C1 segment of cervical spinal cord (tissue), 14 donors: ENCODE measurements at regions not wholly inside any gene's neighbourhood (a gene's known extent, or its start where the extent isn't known, plus 50 kb on each side); places are given as distances from the start of the nearest gene placed in this dataset.

ENCODE experiments used
- DNase-seq, 14 donors: peaks; one replicate each; lab custom pipeline; 2025; lab: John Stamatoyannopoulos, UW

DNA sequence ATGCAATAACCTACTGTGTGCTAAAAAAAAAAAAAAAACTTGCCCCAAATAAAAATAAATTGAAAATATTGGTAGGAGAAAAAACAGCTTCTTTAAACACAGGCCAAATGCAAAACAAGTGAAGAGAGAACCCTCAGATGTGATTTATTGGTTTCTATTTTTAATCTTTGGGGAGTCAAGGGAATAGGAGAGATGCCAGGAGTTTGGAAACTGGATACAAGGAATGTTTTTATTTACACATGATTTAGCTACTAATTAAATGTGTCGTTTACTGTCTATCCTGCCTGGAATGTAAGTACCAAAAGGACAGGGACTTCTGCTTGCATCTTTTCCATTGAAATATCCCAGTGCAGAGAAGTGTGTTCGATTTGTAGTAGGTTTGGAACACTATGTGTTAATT lies 810.7 kb downstream of the MAFB start:
- no peak for DNase-seq

DNA sequence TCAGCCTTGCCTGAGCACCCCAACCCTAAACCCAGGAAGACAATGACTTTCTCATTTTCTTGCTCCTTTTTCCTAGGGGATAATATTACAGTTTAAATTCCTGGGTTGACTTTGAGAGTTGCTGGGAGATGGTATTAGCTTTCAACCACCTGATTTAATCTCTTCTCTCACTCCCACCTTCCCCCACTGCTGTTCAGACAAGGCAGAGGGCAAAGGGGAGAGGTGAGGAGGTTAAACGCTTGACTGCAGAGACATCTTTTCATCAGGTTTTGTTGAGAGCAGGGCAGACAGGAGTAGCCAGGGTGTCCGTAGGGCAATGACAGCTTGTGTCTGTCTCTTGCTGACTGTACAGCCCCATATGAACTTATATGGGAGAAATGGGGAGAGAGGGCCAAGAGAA lies 811.2 kb downstream of the MAFB start:
- no peak for DNase-seq

DNA sequence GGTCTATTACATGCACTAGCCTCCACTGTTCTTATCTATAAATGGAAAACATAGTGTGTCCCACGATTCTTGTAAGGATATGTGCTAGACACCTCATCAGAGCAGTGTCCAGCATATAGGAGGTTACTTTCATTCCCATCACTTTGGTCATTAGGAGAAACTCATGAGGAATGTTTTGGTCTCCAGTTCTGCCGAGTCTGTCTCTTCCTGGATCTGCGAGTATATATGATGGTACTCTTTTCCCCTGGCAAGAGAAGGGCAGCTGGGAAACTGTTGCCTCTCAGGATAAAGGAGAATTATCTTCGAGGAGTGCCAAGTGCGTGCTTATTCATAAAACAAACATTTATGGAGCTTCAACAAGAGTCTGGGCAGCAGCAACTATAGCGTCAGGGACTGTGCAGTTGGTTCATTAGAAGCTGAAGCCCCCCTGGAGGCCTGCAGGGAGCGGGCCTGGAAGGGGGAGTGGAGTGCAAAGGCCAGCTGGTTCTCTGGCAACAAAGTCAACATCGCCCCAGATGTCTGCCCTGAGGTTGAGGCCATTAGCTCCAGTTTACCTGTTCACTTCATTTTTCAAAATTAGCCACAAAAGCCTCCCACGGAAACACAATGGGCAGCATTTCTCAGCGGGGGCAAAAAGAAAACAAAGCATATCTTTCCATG lies 811.9 kb downstream of the MAFB start:
- DNase-seq: no peak

DNA sequence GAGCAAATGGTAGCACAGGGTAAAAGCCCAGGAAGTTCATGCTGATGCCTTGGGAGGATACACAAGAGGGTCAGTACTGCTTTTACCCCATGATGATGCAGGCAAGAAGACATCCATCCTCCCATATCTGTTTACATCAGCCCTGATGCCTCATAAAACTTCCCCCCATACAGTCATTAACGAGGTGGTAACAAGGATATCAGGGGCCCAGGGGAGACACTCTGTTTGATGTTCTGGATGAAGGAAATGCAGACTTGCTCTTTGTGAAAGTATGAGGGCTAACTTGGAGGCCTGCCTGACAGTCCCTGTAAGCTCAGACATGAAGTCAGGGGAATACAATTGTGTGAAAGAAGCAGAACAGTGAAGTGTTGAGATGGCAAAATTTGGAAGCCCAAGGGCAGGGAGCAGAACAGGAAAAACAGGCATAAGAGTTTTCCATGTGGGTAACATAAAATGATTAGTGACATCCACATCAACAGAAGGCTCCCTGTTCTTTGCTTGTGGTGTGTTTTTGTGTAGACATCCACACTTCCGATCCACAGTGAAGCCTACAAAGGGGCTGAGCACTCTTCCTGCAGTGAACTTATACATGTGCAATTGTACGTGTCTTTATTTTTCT lies 813.4 kb downstream of the MAFB start:
- no peak for DNase-seq

DNA sequence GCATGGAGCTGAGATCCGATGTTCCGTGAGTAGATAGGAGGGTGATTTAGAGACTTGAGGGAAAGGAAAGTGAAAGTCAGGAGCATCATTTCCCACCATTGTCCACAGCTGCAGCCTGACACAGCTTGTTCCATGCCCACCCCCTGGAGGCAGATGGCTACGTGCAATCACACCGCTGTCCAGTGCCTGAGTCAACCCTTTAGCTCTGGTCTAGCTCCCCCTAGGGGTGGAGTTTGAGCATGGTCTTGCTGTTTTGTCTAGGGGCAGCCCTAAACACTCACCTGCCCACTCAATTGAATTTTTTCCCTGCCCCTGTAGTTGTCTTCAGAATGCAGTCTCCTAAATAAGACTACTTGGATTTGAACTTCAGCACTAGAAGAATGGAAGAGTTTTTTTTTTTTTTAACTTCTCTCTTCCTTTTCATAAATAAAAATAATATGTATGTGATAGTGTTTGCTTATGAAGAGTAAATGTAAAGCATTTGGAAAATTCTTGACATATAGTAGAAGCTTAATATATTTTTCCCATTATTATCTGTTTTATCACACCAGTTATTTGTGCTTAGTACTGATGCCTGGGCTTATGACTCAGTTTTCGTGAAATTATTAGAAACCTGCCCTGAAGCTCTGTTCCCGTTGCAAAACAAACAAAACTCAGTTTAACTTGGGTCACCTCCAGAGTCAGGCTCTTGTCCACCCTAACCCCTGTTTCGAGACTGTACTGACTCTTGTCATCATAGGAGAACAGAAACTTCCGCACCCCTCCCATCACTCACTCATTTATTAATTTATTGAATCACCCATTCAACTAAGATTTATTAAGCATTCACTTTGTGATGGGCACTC lies 814.8 kb downstream of the MAFB start:
- DNase-seq: peak in 7 of 14 donors; percentile 2 to 45 (median 30)

DNA sequence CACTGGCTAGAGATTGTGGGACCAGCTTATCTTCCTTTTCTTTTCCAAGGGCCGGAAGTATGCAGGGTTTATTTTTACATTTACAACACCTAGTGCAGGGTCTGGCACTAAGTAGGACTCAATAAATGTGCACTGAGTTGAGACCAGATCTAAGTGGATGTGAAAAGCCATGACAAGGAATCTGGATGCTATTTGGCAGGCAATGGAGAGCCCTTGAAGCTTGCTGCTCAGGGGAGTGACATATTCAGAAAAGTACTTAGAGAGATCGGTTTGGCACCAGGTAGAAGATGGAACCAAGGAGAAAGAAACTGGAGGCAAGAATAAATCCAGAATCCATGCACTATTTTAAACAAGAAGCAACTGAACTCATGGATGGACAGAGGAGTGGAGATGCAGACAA lies 815.8 kb downstream of the MAFB start:
- no peak for DNase-seq

DNA sequence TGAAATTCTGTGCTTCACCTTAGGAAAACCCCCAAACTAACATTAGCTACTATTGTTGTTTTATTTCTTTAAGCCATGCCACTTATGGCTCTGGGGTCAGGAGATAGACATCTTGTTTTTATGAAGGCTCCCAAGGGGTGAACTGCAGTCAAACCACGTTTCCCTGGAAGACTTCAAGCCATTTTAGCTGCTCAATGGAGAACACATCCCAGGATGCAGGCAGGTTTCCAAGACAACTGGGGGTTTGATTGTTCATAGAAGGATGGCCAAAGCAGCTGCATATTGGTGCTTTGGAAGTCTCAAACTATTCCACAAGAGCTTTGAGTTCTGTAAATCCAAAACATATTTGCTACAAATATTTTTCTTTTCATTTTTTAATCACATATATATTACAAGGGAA lies 818.0 kb downstream of the MAFB start:
- no peak for DNase-seq

DNA sequence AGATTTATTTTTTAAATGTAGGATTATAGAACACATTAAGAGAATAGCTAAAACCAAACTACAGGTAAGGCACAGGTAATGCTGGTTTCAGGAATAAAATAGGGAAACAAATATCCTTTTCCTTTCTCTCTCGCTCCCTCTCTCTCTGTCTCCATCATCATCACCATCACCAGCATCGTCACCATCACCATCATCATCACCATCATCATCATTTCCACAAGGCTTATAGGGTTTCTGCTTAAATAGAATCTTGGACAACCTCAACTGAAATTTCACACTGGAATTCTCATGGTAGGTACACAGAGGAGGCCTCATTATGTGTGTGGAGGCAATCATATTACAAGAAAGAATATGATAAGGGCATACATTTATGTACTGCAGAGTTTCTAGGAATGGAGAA lies 823.6 kb downstream of the MAFB start:
- DNase-seq: no peak

DNA sequence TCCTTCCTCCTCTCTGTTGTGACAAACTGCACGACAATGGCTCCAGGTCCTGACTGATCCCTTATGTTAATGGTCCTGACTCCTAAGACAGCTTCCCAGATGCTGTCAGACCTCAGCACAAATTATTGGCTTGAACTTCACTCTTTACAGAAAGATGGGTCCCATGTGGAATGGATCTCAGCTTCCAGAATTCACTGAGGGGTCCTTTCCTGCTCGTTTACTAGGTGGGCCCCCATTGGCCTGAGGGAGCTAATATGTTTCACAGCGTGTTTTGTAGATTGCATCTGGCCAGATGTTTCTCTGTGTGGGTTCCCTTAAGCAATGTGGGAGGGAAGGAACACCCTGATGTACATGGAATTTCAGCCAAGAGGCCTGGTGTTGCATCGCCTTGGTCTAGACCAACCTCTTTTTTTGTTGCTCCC lies 826.6 kb downstream of the MAFB start:
- no peak for DNase-seq

DNA sequence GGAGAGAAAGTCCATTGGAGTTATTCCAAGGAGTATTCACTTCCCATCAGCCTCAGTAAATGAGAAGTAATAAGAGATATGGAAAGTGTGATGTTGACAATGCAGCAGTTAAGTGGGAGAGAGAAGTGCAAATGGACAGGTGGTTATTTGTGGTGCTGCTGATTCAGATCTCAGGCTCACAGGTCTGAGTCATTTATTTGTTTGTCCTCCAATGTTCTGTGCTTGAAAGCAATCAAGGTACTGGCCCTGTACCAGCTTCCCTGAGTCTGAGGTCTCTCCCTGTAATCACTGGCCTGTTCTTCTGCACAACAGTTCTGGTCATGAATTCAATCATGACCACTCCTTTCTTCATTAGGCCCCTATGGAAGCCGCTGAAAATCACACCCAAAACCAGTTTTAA lies 827.7 kb downstream of the MAFB start:
- no peak for DNase-seq

DNA sequence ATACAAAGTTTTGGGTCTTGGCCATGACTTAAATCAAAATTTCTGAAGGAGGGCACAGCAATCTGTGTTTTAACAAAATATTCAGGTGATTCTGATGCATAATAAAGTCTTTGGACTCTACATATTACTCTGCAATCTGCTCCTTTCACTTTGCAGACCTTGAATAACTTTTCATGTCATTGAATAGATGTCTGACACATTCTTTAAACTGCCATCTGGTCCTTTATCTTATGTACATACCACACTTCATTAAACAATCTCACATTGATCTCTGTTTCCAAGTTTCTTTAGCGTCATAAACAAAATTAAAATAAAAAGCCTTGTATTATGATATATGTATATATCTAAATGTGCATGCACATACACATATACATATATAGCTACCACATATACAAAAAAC lies 831.2 kb downstream of the MAFB start:
- DNase-seq: no peak

DNA sequence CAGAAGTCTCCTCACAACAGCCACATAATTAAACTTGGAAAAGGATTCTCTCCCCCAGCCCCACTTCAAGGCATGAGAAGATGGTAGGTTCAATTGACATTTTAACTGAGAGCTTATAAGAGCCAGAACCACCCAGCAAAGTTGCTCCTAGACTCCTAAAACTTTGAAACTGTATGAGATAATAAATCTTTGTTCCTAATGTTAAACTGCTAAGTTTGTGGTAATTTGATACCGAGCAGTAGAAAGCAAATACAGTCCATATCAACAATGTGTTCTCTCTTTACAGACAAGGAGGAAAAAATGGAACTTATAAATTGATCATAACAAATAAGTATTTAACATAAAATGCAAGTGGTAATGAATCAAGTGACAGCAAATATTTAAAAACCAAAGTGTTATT lies 831.8 kb downstream of the MAFB start:
- no peak for DNase-seq

DNA sequence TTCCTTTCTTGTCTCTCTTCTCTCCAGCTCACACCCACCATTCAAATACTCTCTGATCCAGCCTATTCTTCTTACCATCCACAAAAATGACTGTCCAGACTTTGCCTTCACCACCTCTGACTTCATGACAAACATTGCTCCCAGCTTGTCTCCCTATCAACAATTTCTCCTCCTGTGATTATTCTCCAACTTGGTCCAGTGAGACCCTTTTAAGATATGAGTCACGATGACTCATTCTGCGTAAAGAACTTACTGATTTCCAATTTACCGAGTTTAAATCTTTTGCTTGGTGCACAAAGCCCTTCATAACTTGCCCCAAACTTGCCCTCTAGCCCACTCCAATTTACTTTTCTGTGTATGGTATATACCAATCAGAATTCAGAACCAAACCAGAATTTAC lies 833.2 kb downstream of the MAFB start:
- no peak for DNase-seq

DNA sequence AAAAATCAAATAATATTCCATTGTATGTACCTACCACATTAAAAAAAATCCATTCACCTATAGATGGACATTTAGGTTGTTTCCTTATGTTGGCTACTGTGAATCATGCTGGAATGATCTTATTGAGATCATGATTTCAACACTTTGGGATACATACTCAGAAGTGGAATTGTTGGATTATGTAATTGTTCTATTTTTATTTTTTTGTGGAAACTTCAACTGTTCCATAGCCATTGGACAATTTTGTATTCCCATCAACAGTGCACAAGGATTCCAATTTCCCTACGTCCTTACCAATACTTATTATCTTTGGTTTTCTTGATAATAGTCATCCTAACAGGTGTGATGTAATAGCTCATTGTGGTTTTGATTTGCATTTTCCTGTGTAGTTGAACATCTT lies 834.0 kb downstream of the MAFB start:
- DNase-seq: no peak

DNA sequence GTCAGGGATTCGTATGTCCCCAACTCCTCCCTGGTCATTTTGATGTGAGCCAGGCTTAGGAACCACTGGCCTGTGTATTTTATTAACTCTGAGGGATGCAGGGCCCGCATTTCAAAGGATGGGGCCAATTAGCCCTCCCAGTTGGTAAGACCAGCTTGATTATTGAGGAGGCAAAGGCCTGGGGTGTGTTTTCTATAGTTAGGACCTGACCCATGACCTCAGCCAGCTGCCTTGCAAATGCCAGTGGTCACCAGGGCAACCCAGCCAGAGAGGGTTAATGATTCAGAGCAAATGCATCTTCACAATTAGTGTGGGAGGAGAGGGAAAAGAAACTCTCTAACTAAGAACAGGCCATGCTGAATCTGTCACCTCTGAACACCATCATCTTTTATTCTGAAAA lies 835.4 kb downstream of the MAFB start:
- DNase-seq: no peak

DNA sequence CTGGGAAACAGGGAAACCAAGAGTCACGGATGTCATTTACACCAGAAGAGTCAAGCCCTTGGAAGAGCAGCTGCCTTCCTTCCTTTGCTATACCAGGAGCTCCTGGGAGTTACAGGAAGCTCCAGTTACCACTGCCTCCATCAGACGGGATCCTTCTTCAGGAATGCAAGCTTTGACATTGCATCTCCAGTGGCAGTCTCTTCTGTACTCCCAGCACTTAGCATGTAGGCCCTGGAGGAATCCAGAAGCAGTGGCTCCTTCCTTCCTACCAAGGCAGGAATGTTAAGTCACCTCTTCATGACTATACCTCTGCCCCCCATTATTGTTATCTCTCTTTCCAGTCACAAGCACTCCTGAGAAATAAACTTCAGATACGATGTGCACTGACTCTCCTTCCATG lies 836.0 kb downstream of the MAFB start:
- DNase-seq: no peak

DNA sequence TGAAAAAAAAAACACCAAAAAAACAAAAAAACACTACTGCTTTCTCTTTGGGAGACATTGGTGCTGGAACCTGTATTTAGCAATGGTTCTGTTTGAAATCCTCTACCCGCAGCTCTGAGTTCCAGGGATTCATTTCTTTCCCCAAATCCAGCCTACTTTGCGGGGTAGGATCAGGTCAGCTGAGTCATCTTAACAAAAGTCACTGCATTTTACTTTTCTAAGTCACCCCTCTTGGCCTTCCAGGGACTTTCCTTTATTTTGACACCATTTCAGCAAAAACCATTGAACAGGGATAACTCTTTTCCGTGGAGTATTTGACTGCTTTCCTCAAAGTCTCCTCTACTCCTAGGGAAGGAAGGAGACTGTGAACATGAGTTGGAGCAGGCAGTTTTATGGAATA lies 837.6 kb downstream of the MAFB start:
- no peak for DNase-seq

DNA sequence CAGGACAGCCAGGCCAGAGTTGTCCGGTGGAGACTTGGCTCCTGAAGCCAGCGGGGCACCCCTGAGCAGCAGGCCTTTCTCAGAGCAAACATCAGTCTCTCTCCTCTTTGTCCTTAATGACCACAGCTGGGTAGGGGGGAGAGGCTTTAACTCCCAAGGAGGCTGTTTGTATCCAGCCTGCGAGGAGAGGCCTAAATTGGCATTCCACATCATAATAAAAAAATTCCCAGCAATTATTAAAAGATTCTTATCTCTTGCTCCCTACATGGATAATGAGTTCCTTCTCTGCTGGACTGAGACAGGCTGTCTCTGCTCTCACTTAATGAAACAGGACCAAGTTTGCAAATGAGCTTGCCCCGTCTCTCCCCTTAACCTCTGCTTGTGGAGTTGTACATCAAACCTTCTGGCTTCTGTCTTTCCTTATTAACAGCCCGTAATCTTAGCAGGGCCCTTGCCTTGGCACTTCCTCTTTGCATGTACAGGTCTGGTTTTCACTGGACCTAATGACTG lies 838.2 kb downstream of the MAFB start:
- DNase-seq: no peak

DNA sequence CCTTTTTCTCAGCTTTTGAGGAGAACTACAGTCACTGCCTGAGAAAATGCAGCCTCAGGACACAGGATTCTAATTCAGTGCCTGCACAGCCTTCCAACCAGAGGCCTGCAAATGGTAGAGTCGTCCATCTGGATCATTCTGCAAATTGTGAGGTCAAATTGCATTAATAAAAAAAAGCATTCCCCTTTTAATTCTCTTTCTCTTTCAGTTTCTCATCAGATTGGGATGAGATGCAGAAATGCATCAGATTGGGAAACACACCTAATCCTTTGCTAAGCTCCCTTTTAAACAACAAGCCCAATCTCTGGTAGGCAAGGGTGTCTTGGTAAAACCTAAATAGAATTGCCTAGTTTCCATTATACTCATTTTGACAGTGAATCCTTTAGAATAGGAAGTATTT lies 838.8 kb downstream of the MAFB start:
- DNase-seq: no peak

DNA sequence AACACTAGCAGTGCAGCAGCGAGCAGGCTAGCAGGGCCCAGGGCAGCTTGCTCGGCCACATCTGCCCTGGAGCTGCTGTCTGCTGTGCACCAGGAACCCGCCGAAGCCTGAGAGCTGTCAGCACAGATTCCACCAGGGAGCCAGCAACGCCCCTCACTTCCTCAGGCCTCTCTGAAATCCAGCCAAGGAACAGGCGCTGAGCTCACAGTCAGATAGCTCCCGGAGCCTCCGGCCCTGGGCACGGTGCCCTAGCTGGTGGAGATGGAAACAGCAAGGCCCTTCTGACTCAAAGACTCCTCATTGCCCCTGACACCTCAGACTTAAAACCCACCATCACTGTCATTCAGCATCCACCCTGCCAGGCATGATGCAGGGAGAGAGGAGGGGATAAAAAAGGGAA lies 839.4 kb downstream of the MAFB start:
- DNase-seq: peak in 11 of 14 donors; percentile 4 to 71 (median 11)

DNA sequence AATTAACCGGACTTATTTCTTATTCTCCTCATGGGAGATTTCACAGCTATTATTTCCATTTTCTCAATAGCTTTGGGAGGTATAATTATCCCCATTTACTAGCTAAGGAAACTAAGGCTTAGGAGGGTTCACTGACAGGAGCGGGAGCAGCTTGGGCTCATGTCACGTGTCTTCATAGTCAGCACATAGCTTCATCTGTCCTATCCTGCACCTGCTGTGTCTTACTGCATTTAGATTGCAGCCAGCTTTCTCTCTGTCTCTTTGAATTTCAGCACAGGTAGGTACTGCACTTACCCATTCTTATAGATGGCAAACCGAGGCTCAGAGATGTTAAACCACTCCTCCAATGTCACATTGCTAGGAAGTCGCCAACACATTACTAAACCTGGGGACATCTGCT lies 839.9 kb downstream of the MAFB start:
- DNase-seq: peak in 1 of 14 donors; percentile 55

DNA sequence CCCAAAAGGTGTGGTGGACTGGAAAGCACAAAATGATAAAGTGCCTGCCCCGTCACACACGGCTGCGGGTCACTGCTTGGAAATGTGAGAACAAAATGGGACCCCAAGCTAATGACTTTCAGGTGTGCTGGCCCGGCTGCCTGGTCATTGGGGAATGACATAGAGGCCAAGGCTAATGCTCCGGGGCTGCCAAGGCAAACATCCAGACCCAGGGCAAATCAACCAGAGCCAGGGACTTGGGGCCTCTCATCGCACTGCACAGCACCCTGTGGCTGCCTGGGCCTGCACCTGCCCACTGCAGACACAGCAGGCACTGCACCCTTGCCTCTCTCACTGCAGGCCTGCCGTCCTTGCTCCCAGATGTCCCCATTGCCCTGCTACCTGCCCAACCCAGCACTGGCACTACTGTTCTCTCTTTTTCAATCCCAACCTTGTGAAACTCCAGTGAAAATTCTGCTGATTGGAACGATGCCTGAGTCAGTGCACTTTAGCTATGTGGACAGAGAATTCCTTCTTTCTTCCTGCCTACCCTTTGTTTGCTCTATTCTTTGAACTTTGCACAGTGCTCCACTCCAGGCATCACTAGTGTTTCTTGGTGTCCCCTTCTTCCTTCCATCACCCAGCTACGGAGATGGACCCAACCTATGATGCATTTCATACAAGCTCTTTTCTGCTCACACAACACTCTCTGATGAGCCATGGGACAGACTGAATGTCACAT lies 849.5 kb downstream of the MAFB start:
- DNase-seq: no peak
